Nephron (organoid): ENCODE measurements at regions not wholly inside any gene's neighbourhood (a gene's known extent, or its start where the extent isn't known, plus 50 kb on each side); places are given as distances from the start of the nearest gene placed in this dataset.
A peak's percentile ranks its signal among the peaks of the same experiment; 100 is the strongest.

Experiments
- H3K27ac Mint-ChIP-seq, 3 experiments: 2 replicates each; pipeline ENCODE4 v1.8.0; 2020; ENCODE audit warnings: mixed read lengths in 3 of 3, mild to moderate bottlenecking in 2 of 3, moderate library complexity in 1 of 3
- H3K27me3 Mint-ChIP-seq: 2 replicates; pipeline ENCODE4 v1.8.0; 2021; ENCODE audit warnings: low read depth, mild to moderate bottlenecking, moderate library complexity, mixed read lengths
- H3K36me3 Mint-ChIP-seq: 2 replicates; pipeline ENCODE4 v1.8.0; 2020; ENCODE audit warnings: low read depth, mixed read lengths
- H3K4me1 Mint-ChIP-seq: 2 replicates; pipeline ENCODE4 v1.8.0; 2020; ENCODE audit warnings: mixed read lengths
- H3K4me3 Mint-ChIP-seq, 3 experiments: 2 replicates each; pipeline ENCODE4 v1.8.0; 2020; ENCODE audit warnings: mild to moderate bottlenecking in 3 of 3, mixed read lengths in 3 of 3, moderate library complexity in 2 of 3
- H3K9me3 Mint-ChIP-seq: 2 replicates; pipeline ENCODE4 v1.8.0; 2020; ENCODE audit warnings: mixed read lengths
- CTCF ChIP-seq, 3 experiments: fragments of 200-600 bp; sonication (generic); IDR thresholded peaks; one replicate each; pipeline ENCODE4 v1.5.0; 2021; ENCODE audit warnings: antibody characterized with exemption in 3 of 3; ENCODE audit not compliant: unreplicated experiment in 3 of 3

- peak overlapping the region in 1 of 3 experiments; percentile 73 for H3K4me3 Mint-ChIP-seq
- H3K27ac Mint-ChIP-seq: peak overlapping the region; percentile 86 to 94 (median 91)
- H3K36me3 Mint-ChIP-seq: peaks cover 10% of the 10 kb centered on the region
- no peaks in the 10 kb centered on the region for H3K9me3 Mint-ChIP-seq
- TF ChIP-seq CTCF (IDR thresholded peaks at IDR 0.05; ENCODE audit: unreplicated experiment in 3 of 3): no peak
- H3K4me1 Mint-ChIP-seq: peaks cover 85% of the 10 kb centered on the region
- H3K27me3 Mint-ChIP-seq: peaks cover 4% of the 10 kb centered on the region
Observed at GRCh38 chr12:124509300-124509675, 58.1 kb downstream of the NCOR2 start.

DNA sequence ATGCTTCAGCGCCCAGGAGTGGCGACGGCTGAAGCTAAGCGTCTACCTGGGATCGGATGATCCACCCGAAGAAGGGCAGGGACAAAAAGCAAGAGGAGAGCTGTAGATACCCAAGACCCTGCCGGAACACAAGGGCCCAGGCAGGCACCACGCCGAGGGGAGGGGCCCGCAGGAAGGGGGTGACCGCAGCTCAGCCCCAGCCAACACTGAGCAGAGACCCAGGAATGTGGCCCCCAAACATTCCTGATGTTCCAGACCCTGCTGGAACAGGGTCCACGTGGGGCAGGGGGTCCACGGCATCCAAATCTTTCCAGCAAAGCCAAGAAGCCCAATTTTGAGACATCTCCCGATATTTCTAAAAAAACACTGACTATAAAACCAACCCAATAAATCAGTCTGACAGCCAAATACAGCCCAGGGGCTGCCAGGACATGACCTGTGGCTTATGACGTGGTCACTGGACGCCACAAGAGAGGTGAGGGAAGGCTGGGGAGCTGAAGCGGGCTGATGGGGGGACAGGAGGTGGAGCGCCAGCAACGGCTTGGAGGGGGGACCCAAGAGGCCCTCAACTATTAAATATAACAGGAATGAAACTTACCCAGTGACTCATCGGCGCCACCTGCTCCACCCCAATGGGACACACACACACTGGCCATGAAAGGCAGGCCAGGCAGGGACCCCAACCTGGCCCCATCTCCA is 58.9 kb downstream of the NCOR2 start:
- no peaks in the 10 kb centered on the region for H3K9me3 Mint-ChIP-seq
- peak overlapping the region; percentile 19 to 73 (median 59) for H3K4me3 Mint-ChIP-seq
- H3K27me3 Mint-ChIP-seq: peaks cover 4% of the 10 kb centered on the region
- H3K27ac Mint-ChIP-seq: peak overlapping the region; percentile 86 to 94 (median 87)
- peaks cover 5% of the 10 kb centered on the region for H3K36me3 Mint-ChIP-seq
- H3K4me1 Mint-ChIP-seq: peaks cover 83% of the 10 kb centered on the region
- TF ChIP-seq CTCF (IDR thresholded peaks at IDR 0.05; ENCODE audit: unreplicated experiment in 3 of 3): no peak

DNA sequence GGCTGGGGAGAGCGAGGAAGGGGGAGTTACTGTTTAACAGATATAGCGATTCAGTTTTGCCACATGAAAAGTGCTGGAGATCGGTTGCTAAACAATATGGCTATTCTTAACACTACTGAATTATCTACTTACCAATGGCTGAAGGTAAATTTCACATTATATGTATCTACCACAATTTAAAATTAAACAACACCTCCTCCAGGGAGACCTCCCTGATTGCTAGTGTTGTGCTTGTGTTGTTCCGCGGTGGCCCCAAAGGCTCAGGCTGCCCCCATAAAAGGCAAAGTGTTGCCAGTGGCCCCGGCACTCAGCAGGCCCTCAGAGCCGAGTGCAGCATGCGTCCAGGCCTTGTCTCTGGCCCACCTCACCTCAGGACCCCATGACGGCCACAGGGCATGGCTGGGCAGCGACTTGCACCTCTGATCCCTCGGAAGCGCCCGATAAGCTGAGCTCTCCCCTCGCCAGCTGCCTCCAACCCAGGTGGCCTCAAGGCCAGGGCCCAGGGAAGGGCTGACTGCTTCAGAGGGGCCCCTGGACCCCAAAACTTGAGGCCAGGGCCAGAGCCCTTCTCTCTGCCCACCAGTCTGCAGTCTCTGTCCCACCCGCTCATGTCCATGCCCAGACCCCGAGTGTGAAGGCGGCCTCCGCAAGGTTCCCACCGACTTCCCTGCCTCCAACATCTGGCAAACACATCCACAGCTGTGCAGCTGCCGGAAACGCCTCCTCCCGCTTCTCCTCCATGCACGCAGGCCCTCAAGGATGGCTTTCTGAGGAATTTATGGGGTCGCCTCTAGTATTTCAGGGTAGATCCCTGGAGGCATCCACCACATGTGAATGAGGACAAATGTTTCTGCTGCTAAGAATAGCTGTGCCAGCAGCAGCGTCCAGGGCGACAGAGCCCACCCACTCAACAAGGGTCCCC is 60.0 kb downstream of the NCOR2 start:
- peaks cover 5% of the 10 kb centered on the region for H3K36me3 Mint-ChIP-seq
- peaks cover 80% of the 10 kb centered on the region for H3K4me1 Mint-ChIP-seq
- peak overlapping the region; percentile 86 to 94 (median 94) for H3K27ac Mint-ChIP-seq
- peak overlapping the region; percentile 68 to 73 (median 68) for H3K4me3 Mint-ChIP-seq
- no peak for TF ChIP-seq CTCF (IDR thresholded peaks at IDR 0.05; ENCODE audit: unreplicated experiment in 3 of 3)
- H3K27me3 Mint-ChIP-seq: peaks cover 4% of the 10 kb centered on the region
- no peaks in the 10 kb centered on the region for H3K9me3 Mint-ChIP-seq

GRCh38 chr12:124506832-124507153 is 60.6 kb downstream of the NCOR2 start:
- H3K36me3 Mint-ChIP-seq: no peaks in the 10 kb centered on the region
- H3K27ac Mint-ChIP-seq: peak overlapping the region; percentile 86 to 94 (median 94)
- H3K4me3 Mint-ChIP-seq: peak overlapping the region; percentile 52 to 66 (median 63)
- H3K4me1 Mint-ChIP-seq: peaks cover 81% of the 10 kb centered on the region
- TF ChIP-seq CTCF (IDR thresholded peaks at IDR 0.05; ENCODE audit: unreplicated experiment in 3 of 3): no peak
- peaks cover 4% of the 10 kb centered on the region for H3K27me3 Mint-ChIP-seq
- H3K9me3 Mint-ChIP-seq: no peaks in the 10 kb centered on the region

GRCh38 chr12:124506145-124506831 is 61.1 kb downstream of the NCOR2 start:
- H3K4me1 Mint-ChIP-seq: peaks cover 86% of the 10 kb centered on the region
- H3K27ac Mint-ChIP-seq: peak overlapping the region; percentile 86 to 94 (median 94)
- peaks cover 4% of the 10 kb centered on the region for H3K27me3 Mint-ChIP-seq
- no peaks in the 10 kb centered on the region for H3K36me3 Mint-ChIP-seq
- no peak for TF ChIP-seq CTCF (IDR thresholded peaks at IDR 0.05; ENCODE audit: unreplicated experiment in 3 of 3)
- H3K9me3 Mint-ChIP-seq: no peaks in the 10 kb centered on the region
- H3K4me3 Mint-ChIP-seq: peak overlapping the region; percentile 52 to 66 (median 63)
